Calu3 (cell line): ENCODE measurements at regions not wholly inside any gene's neighbourhood (a gene's known extent, or its start where the extent isn't known, plus 50 kb on each side); places are given as distances from the start of the nearest gene placed in this dataset.
"Not testable (repeated sequence)": the region's sequence is repeated elsewhere in the genome, so short reads cannot be mapped to it uniquely, and the experiment has no call there.

ENCODE experiments used
- BruUV-seq: library from RNA; stranded (reverse); fragments of 400-500 nt; replicated peaks from 2 replicates; lab custom pipeline; 2021; lab: Mats Ljungman, UMichigan
- CTCF ChIA-PET: fragments of 300-600 bp; sonication (Branson Sonifier 250); formaldehyde crosslinking; loops from one replicate; lab custom pipeline; 2022; ENCODE audit warnings: antibody characterized with exemption; lab: Charles Lee
- DNase-seq: peaks from one replicate; pipeline ENCODE4 v3.0.0; 2022
- H3K27ac Mint-ChIP-seq: one replicate; pipeline ENCODE4 v1.8.0; 2022; ENCODE audit warnings: mixed read lengths; ENCODE audit not compliant: unreplicated experiment
- H3K27me3 Mint-ChIP-seq: one replicate; pipeline ENCODE4 v1.8.0; 2022; ENCODE audit warnings: mixed read lengths; ENCODE audit not compliant: unreplicated experiment
- H3K36me3 Mint-ChIP-seq: one replicate; pipeline ENCODE4 v1.8.0; 2022; ENCODE audit warnings: mild to moderate bottlenecking, moderate library complexity, mixed read lengths; ENCODE audit not compliant: insufficient read depth, unreplicated experiment
- H3K4me1 Mint-ChIP-seq: one replicate; pipeline ENCODE4 v1.8.0; 2022; ENCODE audit warnings: mild to moderate bottlenecking, low read depth, mixed read lengths; ENCODE audit not compliant: unreplicated experiment
- H3K4me3 Mint-ChIP-seq: one replicate; pipeline ENCODE4 v1.8.0; 2022; ENCODE audit warnings: mild to moderate bottlenecking, low read depth, moderate library complexity, mixed read lengths; ENCODE audit not compliant: unreplicated experiment
- H3K9me3 Mint-ChIP-seq: one replicate; pipeline ENCODE4 v1.8.0; 2022; ENCODE audit warnings: low read depth, mixed read lengths; ENCODE audit not compliant: unreplicated experiment
- intact Hi-C: fragments of 100-400 bp; cut with micrococcal nuclease; formaldehyde crosslinking; loops from one replicate; pipeline ENCODE4 v1.10.0; 2022; ENCODE audit not compliant: unreplicated experiment
- TF ChIP-seq, protein P1 (sequence below): fragments of 200-600 bp; IDR thresholded peaks from one replicate; pipeline ENCODE4 v1.8.0; 2022; ENCODE audit warnings: antibody characterized with exemption; ENCODE audit not compliant: unreplicated experiment

DNA sequence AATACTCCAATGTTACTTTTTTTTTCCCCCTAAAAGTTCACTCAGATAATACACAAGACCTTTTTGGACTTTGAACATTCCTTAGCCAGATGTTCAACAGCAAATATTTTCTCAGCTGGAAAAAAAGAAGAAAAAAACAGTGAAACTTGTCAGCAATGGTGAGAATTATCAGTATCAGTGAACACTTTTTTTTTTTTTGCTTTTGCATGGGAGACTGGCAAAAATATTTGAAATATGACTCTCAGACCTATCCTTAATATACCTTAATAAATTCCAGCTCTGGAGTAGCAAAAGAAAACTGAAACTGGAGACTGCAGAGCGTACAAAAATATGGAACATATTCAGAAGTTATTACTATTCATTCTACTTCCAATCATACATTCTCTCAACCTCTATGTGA, 92.3 kb downstream of the RFPL4B start:
- no peak overlapping the region for H3K27ac Mint-ChIP-seq

DNA sequence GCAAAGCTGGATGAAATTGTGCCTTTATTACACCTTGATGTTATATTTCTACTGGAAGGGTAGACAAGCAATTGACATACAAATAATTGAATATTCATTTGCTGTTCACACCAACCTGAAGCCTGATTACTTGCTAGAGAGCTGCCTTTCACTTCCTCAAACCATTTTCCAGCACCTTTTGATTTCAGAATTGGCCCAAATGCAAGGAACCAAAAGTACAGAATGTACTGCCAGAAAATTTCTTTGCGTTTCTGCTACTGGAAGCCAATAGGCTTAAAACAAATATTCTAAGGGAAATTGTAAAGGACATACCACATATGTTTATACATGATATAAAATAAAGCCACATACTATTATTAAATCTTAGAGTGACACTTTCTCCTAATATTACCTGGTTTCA, 94.5 kb downstream of the RFPL4B start:
- TF ChIP-seq, protein P1, sequence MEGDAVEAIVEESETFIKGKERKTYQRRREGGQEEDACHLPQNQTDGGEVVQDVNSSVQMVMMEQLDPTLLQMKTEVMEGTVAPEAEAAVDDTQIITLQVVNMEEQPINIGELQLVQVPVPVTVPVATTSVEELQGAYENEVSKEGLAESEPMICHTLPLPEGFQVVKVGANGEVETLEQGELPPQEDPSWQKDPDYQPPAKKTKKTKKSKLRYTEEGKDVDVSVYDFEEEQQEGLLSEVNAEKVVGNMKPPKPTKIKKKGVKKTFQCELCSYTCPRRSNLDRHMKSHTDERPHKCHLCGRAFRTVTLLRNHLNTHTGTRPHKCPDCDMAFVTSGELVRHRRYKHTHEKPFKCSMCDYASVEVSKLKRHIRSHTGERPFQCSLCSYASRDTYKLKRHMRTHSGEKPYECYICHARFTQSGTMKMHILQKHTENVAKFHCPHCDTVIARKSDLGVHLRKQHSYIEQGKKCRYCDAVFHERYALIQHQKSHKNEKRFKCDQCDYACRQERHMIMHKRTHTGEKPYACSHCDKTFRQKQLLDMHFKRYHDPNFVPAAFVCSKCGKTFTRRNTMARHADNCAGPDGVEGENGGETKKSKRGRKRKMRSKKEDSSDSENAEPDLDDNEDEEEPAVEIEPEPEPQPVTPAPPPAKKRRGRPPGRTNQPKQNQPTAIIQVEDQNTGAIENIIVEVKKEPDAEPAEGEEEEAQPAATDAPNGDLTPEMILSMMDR, result no peak
- no peaks in the 10 kb centered on the region for H3K9me3 Mint-ChIP-seq
- H3K36me3 Mint-ChIP-seq, result no peaks in the 10 kb centered on the region
- H3K4me1 Mint-ChIP-seq, result no peaks in the 10 kb centered on the region
- no peak overlapping the region for H3K27ac Mint-ChIP-seq
- no peak for DNase-seq
- intact Hi-C loops, result no loop called here
- CTCF ChIA-PET, result interaction anchor here (1.1 kb wide), 1 partner anchor 12 kb away, joined by 3 read pairs; no protein-coding TSS in a partner anchor
- no peaks in the 10 kb centered on the region for H3K27me3 Mint-ChIP-seq
- BruUV-seq, result no TSS peak
- no peak overlapping the region for H3K4me3 Mint-ChIP-seq

More for the DNA sequence above, 92.3 kb downstream of the RFPL4B start:
- intact Hi-C loops, result no loop called here
- no peak for DNase-seq
- CTCF ChIA-PET, result no interaction called here
- TF ChIP-seq, protein P1, result no peak
- H3K36me3 Mint-ChIP-seq, result no peaks in the 10 kb centered on the region
- no peaks in the 10 kb centered on the region for H3K4me1 Mint-ChIP-seq
- no peaks in the 10 kb centered on the region for H3K27me3 Mint-ChIP-seq
- no peaks in the 10 kb centered on the region for H3K9me3 Mint-ChIP-seq
- no TSS peak for BruUV-seq
- H3K4me3 Mint-ChIP-seq, result no peak overlapping the region

DNA sequence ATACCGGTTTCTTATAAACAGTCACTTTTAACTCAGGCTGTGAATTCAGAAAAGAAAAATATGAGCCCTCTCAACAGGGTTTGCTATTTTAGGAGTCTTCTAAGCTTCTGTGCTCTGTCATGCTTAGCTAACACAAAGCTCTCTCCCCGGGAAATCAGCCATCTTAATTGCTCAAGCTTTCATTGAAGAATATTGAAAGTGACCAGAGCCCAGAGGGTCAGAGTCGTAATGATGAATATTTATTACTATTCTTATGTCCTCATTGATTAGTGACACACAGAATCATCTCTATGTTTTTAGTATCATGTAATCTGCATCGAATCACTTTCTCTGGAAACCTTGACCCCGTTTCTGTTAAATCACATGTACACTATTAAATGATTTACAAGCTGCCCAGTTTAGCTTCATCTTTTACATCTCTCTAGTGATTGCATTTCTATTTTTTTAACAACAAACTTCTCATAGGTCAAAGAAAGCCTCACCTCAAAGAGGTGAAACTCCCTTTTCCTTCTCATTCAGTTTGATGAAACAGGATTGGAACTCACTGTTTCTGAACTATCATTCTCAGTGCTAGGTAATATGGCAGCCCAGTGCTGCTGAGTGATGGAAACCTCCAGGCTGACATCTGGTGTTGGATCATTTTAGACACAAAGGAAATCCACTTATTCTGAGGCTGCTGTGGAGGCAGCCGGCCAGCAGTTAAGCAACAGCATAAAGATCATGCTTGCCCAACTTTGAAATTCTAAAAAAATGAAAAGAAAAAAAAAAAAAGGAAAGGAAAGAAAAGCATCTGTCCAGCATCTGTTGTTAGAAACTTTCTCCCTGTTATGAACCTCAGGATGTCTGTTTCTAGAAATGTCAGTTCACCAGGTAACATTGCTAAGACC, 96.3 kb downstream of the RFPL4B start:
- Mint-ChIP-seq H3K27me3 (no peaks in the 10 kb centered on the region), H3K36me3 (no peaks in the 10 kb centered on the region), H3K27ac (no peak overlapping the region), H3K9me3 (no peaks in the 10 kb centered on the region), H3K4me1 (no peaks in the 10 kb centered on the region), H3K4me3 (no peak overlapping the region)
- intact Hi-C loops, result no loop called here
- CTCF ChIA-PET, result interaction anchor here (0.7 kb wide), 1 partner anchor 15 kb away, joined by 3 read pairs; no protein-coding TSS in a partner anchor
- TF ChIP-seq, protein P1, result no peak
- BruUV-seq, result no TSS peak
- no peak for DNase-seq

DNA sequence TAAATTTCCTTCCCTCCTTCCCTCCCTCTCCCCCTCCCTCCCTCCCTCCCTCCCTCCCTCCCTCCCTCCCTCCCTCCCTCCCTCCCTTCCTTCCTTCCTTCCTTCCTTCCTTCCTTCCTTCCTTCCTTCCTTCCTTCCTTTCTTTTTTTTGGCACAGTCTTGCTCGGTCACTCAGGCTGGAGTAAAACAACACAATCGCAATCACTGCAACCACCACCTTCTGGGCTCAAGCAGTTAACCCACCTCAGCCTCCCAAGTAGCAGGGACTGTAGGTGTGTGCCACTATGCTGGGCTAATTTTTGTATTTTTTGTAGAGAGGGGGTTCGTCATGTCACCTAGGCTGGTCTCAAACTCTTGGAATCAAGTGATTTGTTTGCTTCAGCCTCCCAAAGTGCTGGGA, 101.7 kb downstream of the RFPL4B start:
- H3K4me1 Mint-ChIP-seq, H3K27me3 Mint-ChIP-seq, H3K9me3 Mint-ChIP-seq, H3K36me3 Mint-ChIP-seq, H3K27ac Mint-ChIP-seq, H3K4me3 Mint-ChIP-seq, DNase-seq, BruUV-seq, CTCF ChIA-PET, intact Hi-C loops: not testable (repeated sequence)

DNA sequence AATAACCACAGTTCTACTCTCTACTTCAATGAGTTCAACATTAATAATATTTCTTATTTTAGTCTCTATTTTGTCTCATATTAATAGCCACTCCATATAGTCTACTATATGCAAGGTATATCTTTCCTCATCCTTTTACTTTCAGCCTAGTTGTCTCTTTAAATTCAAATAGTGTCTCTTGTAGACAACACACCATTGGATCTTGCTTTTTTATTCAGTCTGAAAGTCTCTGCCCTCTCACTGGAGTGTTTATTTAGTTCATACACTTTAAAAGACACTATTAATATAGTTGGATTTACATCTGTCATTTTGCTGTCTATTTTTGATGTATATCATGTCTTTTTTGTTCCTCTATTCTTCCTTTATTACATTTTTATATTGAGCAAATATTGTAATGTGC, 103.5 kb downstream of the RFPL4B start:
- BruUV-seq, result no TSS peak
- H3K9me3 Mint-ChIP-seq, result no peaks in the 10 kb centered on the region

More for the DNA sequence above, 103.5 kb downstream of the RFPL4B start:
- Mint-ChIP-seq H3K4me1 (no peaks in the 10 kb centered on the region), H3K27me3 (no peaks in the 10 kb centered on the region), H3K36me3 (no peaks in the 10 kb centered on the region), H3K4me3 (no peak overlapping the region), H3K27ac (no peak overlapping the region)
- CTCF ChIA-PET, result no interaction called here
- DNase-seq, result no peak
- TF ChIP-seq, protein P1, result no peak
- intact Hi-C loops, result no loop called here
